H9 (cell line): ENCODE measurements at regions not wholly inside any gene's neighbourhood (a gene's known extent, or its start where the extent isn't known, plus 50 kb on each side); places are given as distances from the start of the nearest gene placed in this dataset.

Experiments used
- DNase-seq: peaks from one replicate; pipeline ENCODE4 v3.0.0-alpha.2; 2017
- H2AFZ ChIP-seq: one replicate; pipeline ENCODE4 v1.6.1; 2013; ENCODE audit warnings: mild to moderate bottlenecking, low read length, control low read depth, moderate library complexity
- H2AK5ac ChIP-seq: 2 replicates; pipeline ENCODE4 v1.6.1; 2013; ENCODE audit warnings: low read length, control low read depth, mixed read lengths; ENCODE audit not compliant: insufficient read length
- H2BK120ac ChIP-seq: one replicate; pipeline ENCODE4 v1.6.1; 2013; ENCODE audit warnings: low read depth, mild to moderate bottlenecking, low read length, control low read depth, inconsistent platforms; ENCODE audit not compliant: poor library complexity, severe bottlenecking
- H2BK12ac ChIP-seq: 2 replicates; pipeline ENCODE4 v1.6.1; 2013; ENCODE audit warnings: low read length, control low read depth, mixed read lengths, low read depth; ENCODE audit not compliant: insufficient read length
- H2BK15ac ChIP-seq: 2 replicates; pipeline ENCODE4 v1.6.1; 2013; ENCODE audit warnings: low read depth, low read length, control low read depth
- H2BK20ac ChIP-seq: one replicate; pipeline ENCODE4 v1.6.1; 2013; ENCODE audit warnings: low read depth, mild to moderate bottlenecking, low read length, control low read depth, inconsistent platforms; ENCODE audit not compliant: poor library complexity, severe bottlenecking
- H2BK5ac ChIP-seq: 2 replicates; pipeline ENCODE4 v1.6.1; 2013; ENCODE audit warnings: low read length, control low read depth, mixed read lengths; ENCODE audit not compliant: insufficient read length
- H3K14ac ChIP-seq: 2 replicates; pipeline ENCODE4 v1.6.1; 2013; ENCODE audit warnings: low read length, control low read depth; ENCODE audit not compliant: insufficient read depth
- H3K18ac ChIP-seq: 2 replicates; pipeline ENCODE4 v1.6.1; 2013; ENCODE audit warnings: low read depth, mild to moderate bottlenecking, mixed read lengths, low read length, control low read depth; ENCODE audit not compliant: insufficient read length
- H3K23ac ChIP-seq: 2 replicates; pipeline ENCODE4 v1.6.1; 2013; ENCODE audit warnings: low read length, control low read depth, mixed read lengths, low read depth; ENCODE audit not compliant: insufficient read length
- H3K23me2 ChIP-seq: 2 replicates; pipeline ENCODE4 v1.6.1; 2013; ENCODE audit warnings: low read depth, mild to moderate bottlenecking, mixed read lengths, low read length, control low read depth; ENCODE audit not compliant: insufficient read length, poor library complexity, severe bottlenecking
- H3K27ac ChIP-seq: 2 replicates; pipeline ENCODE4 v1.5.1; 2013; ENCODE audit warnings: low read length, control low read depth, mixed read lengths, low read depth; ENCODE audit not compliant: insufficient read length
- H3K27me3 ChIP-seq: 2 replicates; pipeline ENCODE4 v1.6.1; 2013; ENCODE audit warnings: low read length, control low read depth, inconsistent platforms; ENCODE audit not compliant: insufficient read depth
- H3K4ac ChIP-seq: 2 replicates; pipeline ENCODE4 v1.6.1; 2013; ENCODE audit warnings: low read depth, mild to moderate bottlenecking, control low read depth, inconsistent platforms, low read length, moderate library complexity
- H3K4me1 ChIP-seq: 2 replicates; pipeline ENCODE4 v1.6.1; 2013; ENCODE audit warnings: low read length, control low read depth, inconsistent platforms; ENCODE audit not compliant: insufficient read depth
- H3K4me2 ChIP-seq: 2 replicates; pipeline ENCODE4 v1.6.1; 2013; ENCODE audit warnings: low read length, control low read depth, mixed read lengths; ENCODE audit not compliant: insufficient read length, insufficient read depth
- H3K56ac ChIP-seq: 2 replicates; pipeline ENCODE4 v1.6.1; 2013; ENCODE audit warnings: low read depth, mild to moderate bottlenecking, mixed read lengths, low read length, control low read depth; ENCODE audit not compliant: insufficient read length
- H3K79me1 ChIP-seq: 2 replicates; pipeline ENCODE4 v1.6.1; 2013; ENCODE audit warnings: low read depth, mild to moderate bottlenecking, moderate library complexity, low read length, control low read depth, inconsistent platforms; ENCODE audit not compliant: insufficient read depth, poor library complexity, severe bottlenecking
- H3K79me2 ChIP-seq: 2 replicates; pipeline ENCODE4 v1.6.1; 2013; ENCODE audit warnings: low read length, control low read depth, inconsistent platforms; ENCODE audit not compliant: insufficient read depth
- H3K9ac ChIP-seq: 2 replicates; pipeline ENCODE4 v1.6.1; 2013; ENCODE audit warnings: low read length, control low read depth, mixed read lengths; ENCODE audit not compliant: insufficient read length; ENCODE audit errors: extremely low read depth
- H3K9me3 ChIP-seq: one replicate; pipeline ENCODE4 v1.6.1; 2013; ENCODE audit warnings: low read depth, low read length, inconsistent platforms; ENCODE audit not compliant: control insufficient read depth
- H3T11ph ChIP-seq: one replicate; pipeline ENCODE4 v1.6.1; 2013; ENCODE audit warnings: mild to moderate bottlenecking, low read length, control low read depth, inconsistent platforms
- H4K20me1 ChIP-seq: one replicate; pipeline ENCODE4 v1.6.1; 2013; ENCODE audit not compliant: control insufficient read depth, insufficient read length, insufficient read depth
- H4K5ac ChIP-seq: 2 replicates; pipeline ENCODE4 v1.6.1; 2013; ENCODE audit warnings: low read depth, mild to moderate bottlenecking, mixed read lengths, low read length, control low read depth; ENCODE audit not compliant: insufficient read length
- H4K8ac ChIP-seq: replicated peaks from 2 replicates; pipeline ENCODE4 v1.6.1; 2013; ENCODE audit warnings: low read length, control low read depth, mixed read lengths, low read depth; ENCODE audit not compliant: insufficient read length
- H4K91ac ChIP-seq: 2 replicates; pipeline ENCODE4 v1.6.1; 2013; ENCODE audit warnings: low read depth, mild to moderate bottlenecking, moderate library complexity, mixed read lengths, low read length, control low read depth; ENCODE audit not compliant: insufficient read length
- H3K27ac Mint-ChIP-seq, 3 experiments: 2 replicates in 2 of 3; 3 replicates in 1 of 3; pipeline ENCODE4 v1.8.0; 2020 to 2021; ENCODE audit warnings: mixed read lengths in 3 of 3, mild to moderate bottlenecking in 1 of 3, moderate library complexity in 1 of 3
- H3K27me3 Mint-ChIP-seq: 2 replicates; pipeline ENCODE4 v1.8.0; 2021; ENCODE audit warnings: low read depth, mild to moderate bottlenecking, moderate library complexity, mixed read lengths
- H3K36me3 Mint-ChIP-seq, 3 experiments: 2 replicates in 2 of 3; 3 replicates in 1 of 3; pipeline ENCODE4 v1.8.0; 2020 to 2021; ENCODE audit warnings: low read depth in 3 of 3, mixed read lengths in 3 of 3; ENCODE audit not compliant: insufficient read depth in 1 of 3
- H3K4me1 Mint-ChIP-seq, 2 experiments: 2 replicates each; pipeline ENCODE4 v1.8.0; 2020; ENCODE audit warnings: mixed read lengths in 2 of 2
- H3K4me3 Mint-ChIP-seq, 2 experiments: 2 replicates in 1 of 2; 3 replicates in 1 of 2; pipeline ENCODE4 v1.8.0; 2020 to 2021; ENCODE audit warnings: mild to moderate bottlenecking in 2 of 2, mixed read lengths in 2 of 2, moderate library complexity in 1 of 2
- H3K9me3 Mint-ChIP-seq, 2 experiments: 2 replicates in 1 of 2; 3 replicates in 1 of 2; pipeline ENCODE4 v1.8.0; 2020; ENCODE audit warnings: mild to moderate bottlenecking in 2 of 2, mixed read lengths in 2 of 2, moderate library complexity in 1 of 2
- CTCF ChIP-seq: fragments of 200-600 bp; sonication (generic); conservative IDR thresholded peaks from 3 replicates; pipeline ENCODE4 v1.8.0; 2021; ENCODE audit warnings: antibody characterized with exemption, mild to moderate bottlenecking
- WGBS: extraction: QIAGEN DNeasy Blood & Tissue Kit; methylation state at CpG from one replicate; pipeline ENCODE4 v1.1.7; 2013; ENCODE audit warnings: missing lambda C conversion rate, low lambda C conversion rate, mixed read lengths; ENCODE audit not compliant: insufficient read length; ENCODE audit errors: extremely low coverage; 5-methylcytosine and 5-hydroxymethylcytosine counted together

DNA sequence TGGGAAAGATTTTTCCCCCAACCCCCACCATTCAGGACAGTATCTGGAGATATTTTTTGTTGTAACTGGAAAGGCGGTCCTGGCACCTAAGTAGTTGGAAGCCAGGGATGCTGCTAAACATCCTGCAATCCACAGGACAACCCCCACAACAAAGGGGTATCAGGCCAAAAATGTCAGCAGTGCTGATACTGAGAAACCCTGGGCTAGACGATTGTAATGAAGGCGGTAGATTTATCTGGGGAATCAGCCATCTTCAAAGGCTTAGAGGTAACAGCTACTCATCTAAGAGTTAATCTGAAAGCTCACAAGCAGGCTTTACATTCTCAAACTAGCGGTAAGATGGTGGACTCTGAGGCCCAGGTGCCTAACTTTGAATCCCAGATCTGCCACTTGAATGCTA is 59.0 kb upstream of the NMUR2 start:
- H3K23me2 ChIP-seq: no peaks in the 10 kb centered on the region
- 0 out of 4 replicates have a peak, but pooled peaks cover 0 to 3% of the 10 kb centered on the region in 2 experiments for H3K4me1 Mint-ChIP-seq
- H2BK15ac ChIP-seq: no peak overlapping the region
- H3K23ac ChIP-seq: no peak overlapping the region
- no peak overlapping the region for H3K56ac ChIP-seq
- no peaks in the 10 kb centered on the region for H3K9me3 Mint-ChIP-seq
- H2BK20ac ChIP-seq: no peak overlapping the region
- no peaks in the 10 kb centered on the region for H3K36me3 Mint-ChIP-seq
- H3K4me1 ChIP-seq: no peaks in the 10 kb centered on the region
- no CpG with 5 or more reads among the region's 4 CpGs for WGBS
- H3K27ac ChIP-seq: no peak overlapping the region
- peaks cover 2% of the 10 kb centered on the region for H3K27me3 Mint-ChIP-seq
- H4K91ac ChIP-seq: no peak overlapping the region
- no peak overlapping the region; a peak in 1 of 7 replicates for H3K27ac Mint-ChIP-seq
- no peak overlapping the region for H3K4me3 Mint-ChIP-seq
- no peak overlapping the region for H2AK5ac ChIP-seq
- H3T11ph ChIP-seq: no peak overlapping the region
- no peak overlapping the region for H3K4me2 ChIP-seq
- H4K5ac ChIP-seq: no peak overlapping the region
- H3K9me3 ChIP-seq: no peaks in the 10 kb centered on the region
- no peak overlapping the region for H3K4ac ChIP-seq
- no peaks in the 10 kb centered on the region for H3K79me2 ChIP-seq
- no peak overlapping the region for H4K8ac ChIP-seq
- no peak overlapping the region for H3K14ac ChIP-seq
- no peak overlapping the region for H3K18ac ChIP-seq
- no peak for TF ChIP-seq CTCF
- H2BK12ac ChIP-seq: no peak overlapping the region
- H3K27me3 ChIP-seq: no peaks in the 10 kb centered on the region
- no peak overlapping the region for H2BK120ac ChIP-seq
- no peak overlapping the region for H2AFZ ChIP-seq
- DNase-seq: no peak
- H3K9ac ChIP-seq: no peak overlapping the region
- H4K20me1 ChIP-seq: no peaks in the 10 kb centered on the region
- H3K79me1 ChIP-seq: no peaks in the 10 kb centered on the region
- H2BK5ac ChIP-seq: no peak overlapping the region
